Activated CD8-positive, alpha-beta T cell treated with anti-CD3 and anti-CD28 coated beads for 36 hours (primary cell): ENCODE measurements at regions not wholly inside any gene's neighbourhood (a gene's known extent, or its start where the extent isn't known, plus 50 kb on each side); places are given as distances from the start of the nearest gene placed in this dataset.

ENCODE experiments used
- ATAC-seq: fragments of 200-7000 bp; cut with Tn5 transposase; one replicate; pipeline ENCODE4 v1.10.0; 2021; ENCODE audit warnings: mild to moderate bottlenecking, moderate library complexity
- CTCF ChIA-PET: fragments of 350-600 bp; sonication (Branson Sonifier 250); formaldehyde crosslinking; loops from one replicate; lab custom pipeline; 2021; ENCODE audit warnings: antibody characterized with exemption; lab: Charles Lee
- POLR2A ChIA-PET: fragments of 350-600 bp; sonication (Branson Sonifier 250); formaldehyde crosslinking; loops from one replicate; lab custom pipeline; 2021; ENCODE audit warnings: antibody characterized with exemption; lab: Charles Lee
- DNase-seq: peaks from one replicate; pipeline ENCODE4 v3.0.0-alpha.2; 2020
- H3K27ac Mint-ChIP-seq: one replicate; pipeline ENCODE4 v1.8.0; 2021; ENCODE audit warnings: mild to moderate bottlenecking, mixed read lengths
- H3K27me3 Mint-ChIP-seq: one replicate; pipeline ENCODE4 v1.8.0; 2021; ENCODE audit warnings: mixed read lengths
- H3K36me3 Mint-ChIP-seq: one replicate; pipeline ENCODE4 v1.8.0; 2021; ENCODE audit warnings: low read depth, mixed read lengths
- H3K4me1 Mint-ChIP-seq: one replicate; pipeline ENCODE4 v1.8.0; 2021; ENCODE audit warnings: low read depth, mixed read lengths
- H3K4me3 Mint-ChIP-seq: one replicate; pipeline ENCODE4 v1.8.0; 2021; ENCODE audit warnings: mild to moderate bottlenecking, moderate library complexity, mixed read lengths
- H3K9me3 Mint-ChIP-seq: one replicate; pipeline ENCODE4 v1.8.0; 2021; ENCODE audit warnings: mixed read lengths
- CTCF ChIP-seq: fragments of 200-600 bp; IDR thresholded peaks from one replicate; pipeline ENCODE4 v1.8.0; 2022; ENCODE audit warnings: antibody characterized with exemption, mild to moderate bottlenecking
- intact Hi-C: fragments of 100-400 bp; cut with micrococcal nuclease; formaldehyde crosslinking; loops from one replicate; pipeline ENCODE4 v1.10.0; 2022

GRCh38 chr4:46506876-46507275 is 116.9 kb upstream of the GABRA2 start:
- Mint-ChIP-seq H3K36me3 (no peaks in the 10 kb centered on the region), H3K27ac (no peak overlapping the region), H3K4me3 (no peak overlapping the region), H3K4me1 (no peaks in the 10 kb centered on the region), H3K9me3 (no peaks in the 10 kb centered on the region), H3K27me3 (no peaks in the 10 kb centered on the region)
- ATAC-seq = no peak
- intact Hi-C loops = no loop called here
- no peak for TF ChIP-seq CTCF
- POLR2A ChIA-PET = no interaction called here
- no peak for DNase-seq
- CTCF ChIA-PET = interaction anchor here (1.0 kb wide), 1 partner anchor 34 kb away, joined by 3 read pairs; no protein-coding TSS in a partner anchor

- ATAC-seq = no peak
- no peaks in the 10 kb centered on the region for H3K27me3 Mint-ChIP-seq
- intact Hi-C loops = no loop called here
- no peaks in the 10 kb centered on the region for H3K4me1 Mint-ChIP-seq
- CTCF ChIA-PET = no interaction called here
- TF ChIP-seq CTCF = no peak
- no peaks in the 10 kb centered on the region for H3K9me3 Mint-ChIP-seq
- no peaks in the 10 kb centered on the region for H3K36me3 Mint-ChIP-seq
- no peak overlapping the region for H3K27ac Mint-ChIP-seq
- POLR2A ChIA-PET = no interaction called here
- no peak for DNase-seq
- no peak overlapping the region for H3K4me3 Mint-ChIP-seq
Measured at GRCh38 chr4:46505131-46505530, 115.2 kb upstream of the GABRA2 start.

- DNase-seq (no peak), ATAC-seq (no peak)
- no peaks in the 10 kb centered on the region for H3K36me3 Mint-ChIP-seq
- no peak overlapping the region for H3K4me3 Mint-ChIP-seq
- H3K27me3 Mint-ChIP-seq = no peaks in the 10 kb centered on the region
- ChIA-PET CTCF (no interaction called here), POLR2A (no interaction called here)
- TF ChIP-seq CTCF = no peak
- H3K9me3 Mint-ChIP-seq = no peaks in the 10 kb centered on the region
- H3K27ac Mint-ChIP-seq = no peak overlapping the region
- intact Hi-C loops = no loop called here
- H3K4me1 Mint-ChIP-seq = no peaks in the 10 kb centered on the region
Measured at GRCh38 chr4:46503739-46504138, 113.8 kb upstream of the GABRA2 start.

GRCh38 chr4:46492394-46492793 is 102.5 kb upstream of the GABRA2 start:
- H3K9me3 Mint-ChIP-seq = peaks cover 3% of the 10 kb centered on the region
- TF ChIP-seq CTCF = no peak
- H3K4me3 Mint-ChIP-seq = no peak overlapping the region
- H3K36me3 Mint-ChIP-seq = no peaks in the 10 kb centered on the region
- ATAC-seq = no peak
- CTCF ChIA-PET = no interaction called here
- no peak overlapping the region for H3K27ac Mint-ChIP-seq
- POLR2A ChIA-PET = interaction anchor here (1.1 kb wide), 1 partner anchor 54 kb away, joined by 3 read pairs; no protein-coding TSS in a partner anchor
- intact Hi-C loops = no loop called here
- H3K27me3 Mint-ChIP-seq = no peaks in the 10 kb centered on the region
- DNase-seq = no peak
- H3K4me1 Mint-ChIP-seq = no peaks in the 10 kb centered on the region

GRCh38 chr4:46491455-46491854 is 101.5 kb upstream of the GABRA2 start:
- no peak for TF ChIP-seq CTCF
- Mint-ChIP-seq H3K36me3 (no peaks in the 10 kb centered on the region), H3K9me3 (peaks cover 3% of the 10 kb centered on the region), H3K27ac (no peak overlapping the region), H3K27me3 (no peaks in the 10 kb centered on the region), H3K4me1 (no peaks in the 10 kb centered on the region), H3K4me3 (no peak overlapping the region)
- ChIA-PET POLR2A (no interaction called here), CTCF (no interaction called here)
- intact Hi-C loops = no loop called here
- ATAC-seq (no peak), DNase-seq (no peak)
